Gastrocnemius medialis (tissue), 4 donors: ENCODE measurements at regions not wholly inside any gene's neighbourhood (a gene's known extent, or its start where the extent isn't known, plus 50 kb on each side); places are given as distances from the start of the nearest gene placed in this dataset.

ENCODE experiments used
- CTCF ChIP-seq, 5 experiments: fragments of 450-650 bp in 3 of 5; fragments of 200-600 bp in 2 of 5; sonication (generic) in 2 of 5; IDR thresholded peaks in 4 of 5; conservative IDR thresholded peaks in 1 of 5; 1 replicate in 4 of 5; 2 replicates in 1 of 5; pipeline ENCODE4 v1.5.1; 2016 to 2019; ENCODE audit warnings: antibody characterized with exemption in 5 of 5, mild to moderate bottlenecking in 3 of 5, moderate library complexity in 3 of 5
- POLR2A ChIP-seq, 2 donors: fragments of 450-650 bp; IDR thresholded peaks; one replicate each; pipeline ENCODE4 v1.6.1; 2017; ENCODE audit warnings: antibody characterized with exemption in 2 of 2, mild to moderate bottlenecking in 2 of 2, moderate library complexity in 2 of 2

- TF ChIP-seq CTCF (IDR thresholded peaks at IDR 0.05 in 4 of 5, conservative IDR thresholded peaks at IDR 0.05 in 1 of 5) (no peak), POLR2A (IDR thresholded peaks at IDR 0.05) (no peak)
Observed at GRCh38 chr7:41374150-41374848, 328.6 kb downstream of the INHBA start.
